Activated B cell treated with CpG ODN at 0.5 μM for 24 hours (primary cell): ENCODE measurements at regions not wholly inside any gene's neighbourhood (a gene's known extent, or its start where the extent isn't known, plus 50 kb on each side); places are given as distances from the start of the nearest gene placed in this dataset.

Experiments used
- ATAC-seq: fragments of 200-7000 bp; cut with Tn5 transposase; one replicate; pipeline ENCODE4 v1.10.0; 2021; ENCODE audit warnings: low read depth, mild to moderate bottlenecking, moderate library complexity
- CTCF ChIA-PET: fragments of 350-600 bp; sonication (Branson Sonifier 250); formaldehyde crosslinking; loops from one replicate; lab custom pipeline; 2021; ENCODE audit warnings: antibody characterized with exemption; lab: Charles Lee
- POLR2A ChIA-PET: fragments of 350-600 bp; sonication (Branson Sonifier 250); formaldehyde crosslinking; loops from one replicate; lab custom pipeline; 2021; ENCODE audit warnings: antibody characterized with exemption; lab: Charles Lee
- DNase-seq: peaks from one replicate; pipeline ENCODE4 v3.0.0; 2022
- H3K27ac Mint-ChIP-seq: one replicate; pipeline ENCODE4 v1.8.0; 2020; ENCODE audit warnings: mixed read lengths
- H3K27me3 Mint-ChIP-seq: one replicate; pipeline ENCODE4 v1.8.0; 2021; ENCODE audit warnings: mixed read lengths
- H3K36me3 Mint-ChIP-seq: one replicate; pipeline ENCODE4 v1.8.0; 2021; ENCODE audit warnings: low read depth, mixed read lengths
- H3K4me1 Mint-ChIP-seq: one replicate; pipeline ENCODE4 v1.8.0; 2021; ENCODE audit warnings: mixed read lengths
- H3K4me3 Mint-ChIP-seq: one replicate; pipeline ENCODE4 v1.8.0; 2020; ENCODE audit warnings: mild to moderate bottlenecking, mixed read lengths
- H3K9me3 Mint-ChIP-seq: one replicate; pipeline ENCODE4 v1.8.0; 2020; ENCODE audit warnings: mixed read lengths
- intact Hi-C: fragments of 100-400 bp; cut with micrococcal nuclease; formaldehyde crosslinking; loops from one replicate; pipeline ENCODE4 v1.15.1; 2024
- TF ChIP-seq, protein P1 (sequence below): fragments of 200-600 bp; IDR thresholded peaks from one replicate; pipeline ENCODE4 v1.8.0; 2022; ENCODE audit warnings: antibody characterized with exemption, mild to moderate bottlenecking

DNA sequence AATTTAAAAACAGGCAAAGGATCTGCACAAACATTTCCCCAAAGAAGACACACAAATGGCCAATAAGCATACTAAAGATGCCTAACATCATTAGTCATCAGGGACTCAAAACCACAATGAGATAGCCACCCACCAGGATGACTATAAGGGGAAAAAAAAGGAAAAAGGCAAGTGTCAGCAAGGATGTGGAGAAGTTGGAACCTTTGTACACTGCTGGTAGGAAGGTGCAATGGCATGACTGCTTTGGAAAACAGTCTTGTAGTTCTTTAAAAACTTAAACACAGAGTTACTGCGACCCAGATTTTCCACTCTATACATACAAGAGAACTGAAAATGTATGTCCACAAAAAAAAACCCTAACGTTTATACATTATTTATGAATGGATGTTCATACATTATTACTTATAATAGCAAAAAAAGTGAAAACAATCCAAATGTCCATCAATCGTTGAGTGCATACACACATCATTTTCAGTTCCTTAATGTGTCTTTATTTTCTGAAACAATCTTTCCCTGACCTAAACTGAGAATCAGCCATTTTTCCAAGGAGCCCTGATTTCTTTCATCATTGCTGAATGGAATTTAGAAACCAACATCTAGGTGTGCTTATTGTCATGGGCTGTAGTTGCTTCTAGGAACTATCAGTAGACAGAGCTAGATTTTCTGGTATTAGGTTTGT lies 64.7 kb upstream of the TLK1 start:
- no peaks in the 10 kb centered on the region for H3K36me3 Mint-ChIP-seq
- intact Hi-C loops, result no loop called here
- H3K27me3 Mint-ChIP-seq, result peaks cover 2% of the 10 kb centered on the region
- TF ChIP-seq, protein P1, sequence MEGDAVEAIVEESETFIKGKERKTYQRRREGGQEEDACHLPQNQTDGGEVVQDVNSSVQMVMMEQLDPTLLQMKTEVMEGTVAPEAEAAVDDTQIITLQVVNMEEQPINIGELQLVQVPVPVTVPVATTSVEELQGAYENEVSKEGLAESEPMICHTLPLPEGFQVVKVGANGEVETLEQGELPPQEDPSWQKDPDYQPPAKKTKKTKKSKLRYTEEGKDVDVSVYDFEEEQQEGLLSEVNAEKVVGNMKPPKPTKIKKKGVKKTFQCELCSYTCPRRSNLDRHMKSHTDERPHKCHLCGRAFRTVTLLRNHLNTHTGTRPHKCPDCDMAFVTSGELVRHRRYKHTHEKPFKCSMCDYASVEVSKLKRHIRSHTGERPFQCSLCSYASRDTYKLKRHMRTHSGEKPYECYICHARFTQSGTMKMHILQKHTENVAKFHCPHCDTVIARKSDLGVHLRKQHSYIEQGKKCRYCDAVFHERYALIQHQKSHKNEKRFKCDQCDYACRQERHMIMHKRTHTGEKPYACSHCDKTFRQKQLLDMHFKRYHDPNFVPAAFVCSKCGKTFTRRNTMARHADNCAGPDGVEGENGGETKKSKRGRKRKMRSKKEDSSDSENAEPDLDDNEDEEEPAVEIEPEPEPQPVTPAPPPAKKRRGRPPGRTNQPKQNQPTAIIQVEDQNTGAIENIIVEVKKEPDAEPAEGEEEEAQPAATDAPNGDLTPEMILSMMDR, result no peak
- H3K4me3 Mint-ChIP-seq, result no peak overlapping the region
- CTCF ChIA-PET, result no interaction called here
- peaks cover 5% of the 10 kb centered on the region for H3K9me3 Mint-ChIP-seq
- POLR2A ChIA-PET, result no interaction called here
- no peak for ATAC-seq
- no peak for DNase-seq
- no peak overlapping the region for H3K27ac Mint-ChIP-seq
- peaks cover 3% of the 10 kb centered on the region for H3K4me1 Mint-ChIP-seq

DNA sequence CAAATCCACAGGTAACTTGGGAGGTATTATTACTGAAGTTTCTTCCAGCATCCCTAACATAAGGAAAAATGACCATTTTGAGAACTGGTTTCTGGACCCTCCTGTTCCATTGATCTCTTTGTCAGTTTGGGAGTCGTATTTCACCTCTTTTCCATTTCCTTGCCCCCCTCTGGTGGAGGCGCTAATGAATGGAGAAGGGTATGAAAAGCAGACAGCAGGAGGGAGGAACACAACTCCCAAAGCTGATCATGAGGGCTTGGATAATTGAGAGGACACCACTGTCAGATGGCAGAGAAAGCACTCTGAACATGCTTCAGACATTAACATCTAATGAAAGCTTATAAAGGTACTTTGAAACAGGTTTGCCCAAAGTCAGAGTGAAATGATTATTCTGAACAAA lies 56.6 kb upstream of the TLK1 start:
- Mint-ChIP-seq H3K36me3 (peaks cover 2% of the 10 kb centered on the region), H3K27ac (no peak overlapping the region), H3K4me3 (no peak overlapping the region), H3K27me3 (no peaks in the 10 kb centered on the region), H3K4me1 (peaks cover under 1% of the 10 kb centered on the region), H3K9me3 (peaks cover 8% of the 10 kb centered on the region)
- TF ChIP-seq, protein P1, result no peak
- ATAC-seq (no peak), DNase-seq (no peak)
- POLR2A ChIA-PET, result no interaction called here
- CTCF ChIA-PET, result no interaction called here
- intact Hi-C loops, result no loop called here

- ChIA-PET CTCF (interaction anchor here (0.5 kb wide), 1 partner anchor 24 kb away, joined by 3 read pairs; no protein-coding TSS in a partner anchor), POLR2A (no interaction called here)
- no peak for DNase-seq
- Mint-ChIP-seq H3K9me3 (peaks cover 8% of the 10 kb centered on the region), H3K4me1 (peaks cover 3% of the 10 kb centered on the region), H3K4me3 (no peak overlapping the region), H3K36me3 (peaks cover 2% of the 10 kb centered on the region), H3K27me3 (no peaks in the 10 kb centered on the region), H3K27ac (no peak overlapping the region)
- TF ChIP-seq, protein P1, result no peak
- intact Hi-C loops, result no loop called here
- ATAC-seq, result no peak
Observed at GRCh38 chr2:171216631-171217030, 55.9 kb upstream of the TLK1 start.

GRCh38 chr2:171214093-171214492 lies 53.4 kb upstream of the TLK1 start:
- POLR2A ChIA-PET, result no interaction called here
- H3K36me3 Mint-ChIP-seq, result no peaks in the 10 kb centered on the region
- CTCF ChIA-PET, result no interaction called here
- no peak overlapping the region for H3K27ac Mint-ChIP-seq
- TF ChIP-seq, protein P1, result no peak
- intact Hi-C loops, result loop anchor here (5.0 kb wide), 1 partner anchor 33 kb away; no protein-coding TSS in a partner anchor
- no peaks in the 10 kb centered on the region for H3K27me3 Mint-ChIP-seq
- ATAC-seq (no peak), DNase-seq (no peak)
- no peak overlapping the region for H3K4me3 Mint-ChIP-seq
- H3K9me3 Mint-ChIP-seq, result peaks cover 5% of the 10 kb centered on the region
- H3K4me1 Mint-ChIP-seq, result peaks cover 16% of the 10 kb centered on the region

DNA sequence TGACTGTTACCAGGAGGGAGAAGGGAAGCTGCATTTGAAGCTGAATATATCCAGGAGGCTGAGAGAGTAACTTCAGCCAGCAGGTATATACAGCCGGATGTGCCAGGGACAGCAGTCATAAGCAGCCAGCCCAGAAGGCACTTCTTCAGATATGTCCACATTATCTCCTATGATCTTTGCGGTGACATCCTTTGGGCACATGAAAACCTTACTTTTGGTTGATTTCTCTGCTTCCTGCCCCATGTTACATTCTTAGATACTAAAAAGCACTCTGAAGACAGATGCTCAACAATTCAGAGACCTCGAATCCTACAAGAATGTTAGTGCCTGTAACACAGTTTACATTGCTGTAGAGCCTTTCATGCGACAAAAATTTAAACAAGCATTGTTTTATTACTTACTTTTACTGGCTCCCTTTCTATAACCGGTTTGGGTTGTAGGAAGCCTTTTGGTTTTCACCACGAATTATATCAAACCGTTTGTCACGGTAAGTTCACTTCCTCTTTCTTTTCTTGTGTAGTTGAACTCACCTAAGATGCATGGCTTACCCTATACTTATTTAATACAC lies 50.3 kb upstream of the TLK1 start:
- ChIA-PET CTCF (interaction anchor here (1.4 kb wide), 1 partner anchor 205 kb away, joined by 3 read pairs; no protein-coding TSS in a partner anchor), POLR2A (no interaction called here)
- H3K36me3 Mint-ChIP-seq, result no peaks in the 10 kb centered on the region
- no peaks in the 10 kb centered on the region for H3K9me3 Mint-ChIP-seq
- intact Hi-C loops, result loop anchor here (2.0 to 5.0 kb wide), 2 partner anchors 36 to 50 kb away; partner anchors contain the start of gene TLK1
- peak; percentile 72 for ATAC-seq
- H3K4me3 Mint-ChIP-seq, result peak overlapping the region; percentile 65
- TF ChIP-seq, protein P1, result no peak
- H3K27me3 Mint-ChIP-seq, result no peaks in the 10 kb centered on the region
- peak overlapping the region; percentile 81 for H3K27ac Mint-ChIP-seq
- peaks cover 16% of the 10 kb centered on the region for H3K4me1 Mint-ChIP-seq
- no peak for DNase-seq
